Heart right ventricle (tissue), 16 donors: ENCODE measurements at regions not wholly inside any gene's neighbourhood (a gene's known extent, or its start where the extent isn't known, plus 50 kb on each side); places are given as distances from the start of the nearest gene placed in this dataset.

ENCODE experiments used
- ATAC-seq, 8 donors: fragments of 200-7000 bp; cut with Tn5 transposase; one replicate each; pipeline ENCODE4 v1.9.1; 2020; ENCODE audit warnings: mild to moderate bottlenecking in 8 of 8, moderate library complexity in 8 of 8, moderate number of reproducible peaks in 1 of 8
- DNase-seq, 2 donors: peaks; one replicate each; pipeline ENCODE4 v3.0.0-alpha.2; 2020
- H3K27ac ChIP-seq, 10 donors: fragments of 200-600 bp; sonication (generic) in 2 of 10; one replicate each; pipeline versions ENCODE4 v1.5.0 to v1.8.0; 2020 to 2022; ENCODE audit warnings: mild to moderate bottlenecking in 3 of 10
- H3K27me3 ChIP-seq, 7 donors: fragments of 200-600 bp; one replicate each; pipeline ENCODE4 v1.8.0; 2021 to 2022; ENCODE audit warnings: mild to moderate bottlenecking in 2 of 7
- H3K36me3 ChIP-seq, 9 donors: fragments of 200-600 bp; sonication (generic) in 1 of 9; one replicate each; pipeline versions ENCODE4 v1.5.0 to v1.8.0; 2020 to 2022; ENCODE audit warnings: mild to moderate bottlenecking in 2 of 9
- H3K4me1 ChIP-seq, 9 donors: fragments of 200-600 bp; sonication (generic) in 1 of 9; one replicate each; pipeline versions ENCODE4 v1.5.0 to v1.8.0; 2020 to 2022; ENCODE audit warnings: mild to moderate bottlenecking in 4 of 9
- H3K4me3 ChIP-seq, 10 donors: fragments of 200-600 bp; sonication (generic) in 2 of 10; one replicate each; pipeline versions ENCODE4 v1.5.0 to v1.8.0; 2020 to 2022; ENCODE audit warnings: mild to moderate bottlenecking in 7 of 10, moderate library complexity in 2 of 10
- H3K9me3 ChIP-seq, 11 donors: fragments of 200-600 bp in 10 of 11; sonication (generic) in 2 of 11; one replicate each; pipeline versions ENCODE4 v1.5.0 to v1.8.0; 2013 to 2022; ENCODE audit warnings: mild to moderate bottlenecking in 2 of 11, control low read depth in 1 of 11, moderate library complexity in 1 of 11
- CTCF ChIP-seq, 9 donors: fragments of 200-600 bp; sonication (generic) in 2 of 9; IDR thresholded peaks; one replicate each; pipeline versions ENCODE4 v1.5.0 to v1.8.0; 2021 to 2022; ENCODE audit warnings: antibody characterized with exemption in 9 of 9, mild to moderate bottlenecking in 5 of 9, moderate library complexity in 1 of 9
- WGBS, 2 donors: extraction: QIAGEN DNeasy Blood & Tissue Kit; methylation state at CpG; one replicate each; pipeline ENCODE4 v1.1.7; 2013; ENCODE audit warnings: inconsistent platforms in 1 of 2; 5-methylcytosine and 5-hydroxymethylcytosine counted together
- intact Hi-C, 10 donors: fragments of 100-400 bp; cut with DNase I; formaldehyde crosslinking; loops; one replicate each; pipeline versions ENCODE4 v1.11.1 to v1.14.2; 2022
- donor health status: Arrhythmogenic right ventricular cardiomyopathy.
- donor health status: ischemic (EF 13 %, LVEDD 7.1; RV severe dilation, severe dysfunction).
- donor health status: healthy with polysubstance abuse.
- donor health status: DM: no; HTN: yes; CAD: no.
- donor health status: DM: no; HTN: no; CAD: no.
- donor health status: ischemic (EF 25% LVEDD 6.9; RV normal size, moderate dysfunction).
- donor health status: ischemic (EF 25% LVEDD 5.7; RV mildly dilated, moderate dysfunction).
- donor health status: healthy.
- donor health status: DM: yes; HTN: yes; CAD: no.
- donor health status: Ischemic cardiomyopathy.
- donor health status: ischemic (EF 35%, LVEDD 5.7; RV mildly dilated, moderate dysfunction).
- donor health status: nonischemic (EF 11% LVEDD 7.7; RV severe dilation, severe dysfunction).
- donor health status: DM: yes; HTN: yes; CAD: no.
- donor health status: PGD.
- donor health status: ischemic (EF 29% LVEDD 5.4; RV normal size, mild dysfunction).
- donor health status: nonischemic (EF 23%, LVEDD 6.1; RV moderate dilation, normal function).

GRCh38 chr13:54975676-54976075 is 1947.1 kb downstream of the OLFM4 start:
- intact Hi-C loops = no loop called here
- Histone ChIP-seq H3K4me3 (no peak overlapping the region), H3K9me3 (peaks cover 0 to 4% (median 0%) of the 10 kb centered on the region in 11 donors), H3K4me1 (no peaks in the 10 kb centered on the region), H3K27ac (no peak overlapping the region), H3K27me3 (no peaks in the 10 kb centered on the region), H3K36me3 (no peaks in the 10 kb centered on the region)
- DNase-seq (no peak), ATAC-seq (no peak)
- TF ChIP-seq CTCF (IDR thresholded peaks at IDR 0.05) = no peak
- 54 to 60% methylated on average over 4 of the region's 4 CpGs for WGBS, 2 donors

GRCh38 chr13:54980651-54981050 is 1952.0 kb downstream of the OLFM4 start:
- 68 to 76% methylated on average over 3 of the region's 3 CpGs for WGBS, 2 donors
- Histone ChIP-seq H3K36me3 (no peaks in the 10 kb centered on the region), H3K27me3 (no peaks in the 10 kb centered on the region), H3K9me3 (no peaks in the 10 kb centered on the region), H3K4me3 (no peak overlapping the region), H3K4me1 (no peaks in the 10 kb centered on the region), H3K27ac (no peak overlapping the region)
- ATAC-seq = no peak
- intact Hi-C loops = no loop called here
- no peak for DNase-seq
- no peak for TF ChIP-seq CTCF (IDR thresholded peaks at IDR 0.05)

- intact Hi-C loops = no loop called here
- Histone ChIP-seq H3K4me1 (no peaks in the 10 kb centered on the region), H3K27me3 (no peaks in the 10 kb centered on the region), H3K4me3 (no peak overlapping the region), H3K9me3 (peaks cover 0 to 9% (median 0%) of the 10 kb centered on the region in 11 donors), H3K27ac (no peak overlapping the region), H3K36me3 (no peaks in the 10 kb centered on the region)
- WGBS, 2 donors = 66 to 80% methylated on average over 4 of the region's 4 CpGs
- TF ChIP-seq CTCF (IDR thresholded peaks at IDR 0.05) = no peak
- DNase-seq (no peak), ATAC-seq (no peak)
These were observed 1960.8 kb downstream of the OLFM4 start for GRCh38 chr13:54989418-54989817.

- H3K36me3 ChIP-seq = no peaks in the 10 kb centered on the region
- no peak overlapping the region for H3K27ac ChIP-seq
- H3K27me3 ChIP-seq = no peaks in the 10 kb centered on the region
- no peak for DNase-seq
- peaks cover 0 to 13% (median 0%) of the 10 kb centered on the region in 11 donors for H3K9me3 ChIP-seq
- intact Hi-C loops = no loop called here
- no peak for ATAC-seq
- no peaks in the 10 kb centered on the region for H3K4me1 ChIP-seq
- TF ChIP-seq CTCF (IDR thresholded peaks at IDR 0.05) = no peak
- H3K4me3 ChIP-seq = no peak overlapping the region
- WGBS, 2 donors = 71 to 76% methylated on average over 2 of the region's 2 CpGs
These were observed 1970.8 kb downstream of the OLFM4 start for GRCh38 chr13:54999399-54999907.
